OCI-LY7 (cell line): ENCODE measurements at regions not wholly inside any gene's neighbourhood (a gene's known extent, or its start where the extent isn't known, plus 50 kb on each side); places are given as distances from the start of the nearest gene placed in this dataset.

ENCODE experiments used
- BruUV-seq: library from RNA; stranded (reverse); fragments of 400-500 nt; replicated peaks from 2 replicates; lab custom pipeline; 2021; lab: Mats Ljungman, UMichigan
- CTCF ChIA-PET: fragments of 300-600 bp; sonication (Branson Sonifier 250); formaldehyde crosslinking; loops from one replicate; lab custom pipeline; 2022; ENCODE audit warnings: antibody characterized with exemption; ENCODE audit not compliant: unreplicated experiment; lab: Charles Lee
- POLR2A ChIA-PET: fragments of 300-600 bp; sonication (Branson Sonifier 250); formaldehyde crosslinking; loops from one replicate; lab custom pipeline; 2022; ENCODE audit warnings: antibody characterized with exemption; lab: Charles Lee
- DNase-seq: peaks from one replicate; pipeline ENCODE4 v3.0.0-alpha.2; 2015; ENCODE audit warnings: low spot score
- H2AFZ ChIP-seq: fragments of 200-600 bp; sonication (generic), shearing (Covaris generic); 2 replicates; pipeline ENCODE4 v1.6.1; 2014; ENCODE audit warnings: mild to moderate bottlenecking, antibody characterized with exemption, low read length, moderate library complexity
- H3K27ac ChIP-seq: fragments of 200-600 bp; sonication (generic); 2 replicates; pipeline ENCODE4 v1.5.1; 2014; ENCODE audit warnings: mixed run types, low read depth, mild to moderate bottlenecking, moderate library complexity, low read length, inconsistent platforms; ENCODE audit not compliant: poor library complexity, severe bottlenecking
- H3K36me3 ChIP-seq: fragments of 200-600 bp; sonication (generic); 2 replicates; pipeline ENCODE4 v1.6.1; 2014; ENCODE audit warnings: mild to moderate bottlenecking, antibody characterized with exemption, low read length, moderate library complexity, mixed read lengths; ENCODE audit not compliant: insufficient read depth
- H3K4me1 ChIP-seq: fragments of 200-600 bp; sonication (generic); 2 replicates; pipeline ENCODE4 v1.5.1; 2014; ENCODE audit warnings: mild to moderate bottlenecking, low read length; ENCODE audit not compliant: insufficient read depth, poor library complexity, severe bottlenecking
- H3K4me2 ChIP-seq: fragments of 200-600 bp; sonication (generic); 2 replicates; pipeline ENCODE4 v1.6.1; 2014; ENCODE audit warnings: mild to moderate bottlenecking, low read length
- H3K4me3 ChIP-seq: fragments of 200-600 bp; sonication (generic); 2 replicates; pipeline ENCODE4 v1.5.1; 2014; ENCODE audit warnings: mild to moderate bottlenecking, low read depth, low read length; ENCODE audit not compliant: poor library complexity, severe bottlenecking
- H3K79me2 ChIP-seq: fragments of 200-600 bp; sonication (generic); 2 replicates; pipeline ENCODE4 v1.6.1; 2016; ENCODE audit warnings: low read depth, mild to moderate bottlenecking, low read length, moderate library complexity, mixed read lengths; ENCODE audit not compliant: insufficient read depth
- H3K9me2 ChIP-seq: fragments of 200-600 bp; sonication (generic); 2 replicates; pipeline ENCODE4 v1.6.1; 2016; ENCODE audit warnings: mild to moderate bottlenecking, low read length, mixed read lengths; ENCODE audit not compliant: insufficient read depth
- H3K9me3 ChIP-seq: fragments of 200-600 bp; sonication (generic); 2 replicates; pipeline ENCODE4 v1.6.1; 2014; ENCODE audit warnings: mild to moderate bottlenecking, mixed run types, low read length, mixed read lengths
- H4K20me1 ChIP-seq: fragments of 200-600 bp; sonication (generic); 2 replicates; pipeline ENCODE4 v1.6.1; 2014; ENCODE audit warnings: mild to moderate bottlenecking, antibody characterized with exemption, low read length, moderate library complexity, mixed read lengths; ENCODE audit not compliant: insufficient read depth
- CTCF ChIP-seq: fragments of 200-600 bp; sonication (generic); conservative IDR thresholded peaks from 2 replicates; pipeline ENCODE4 v1.5.1; 2014; ENCODE audit warnings: mild to moderate bottlenecking, antibody characterized with exemption, low read length, moderate library complexity, mixed read lengths
- EZH2phosphoT487 ChIP-seq: fragments of 200-600 bp; sonication (generic); IDR thresholded peaks from 2 replicates; pipeline ENCODE4 v1.6.1; 2018; ENCODE audit warnings: low read depth, borderline replicate concordance, mild to moderate bottlenecking, mixed run types, antibody characterized with exemption, low read length, moderate library complexity, mixed read lengths
- intact Hi-C: fragments of 100-400 bp; cut with micrococcal nuclease; formaldehyde crosslinking; loops from one replicate; pipeline ENCODE4 v1.10.0; 2022; ENCODE audit not compliant: unreplicated experiment

- CTCF ChIA-PET = no interaction called here
Measured at GRCh38 chr16:49910541-49911071, 54.7 kb upstream of the ZNF423 start.

GRCh38 chr16:49911430-49911829 lies 55.5 kb upstream of the ZNF423 start:
- H3K36me3 ChIP-seq = no peaks in the 10 kb centered on the region
- H3K9me2 ChIP-seq = no peaks in the 10 kb centered on the region
- DNase-seq = no peak
- no peaks in the 10 kb centered on the region for H3K4me1 ChIP-seq
- H3K4me2 ChIP-seq = no peak overlapping the region
- H3K4me3 ChIP-seq = no peak overlapping the region
- POLR2A ChIA-PET = no interaction called here
- no peak overlapping the region for H2AFZ ChIP-seq
- H3K79me2 ChIP-seq = no peaks in the 10 kb centered on the region
- intact Hi-C loops = no loop called here
- no peak overlapping the region for H3K27ac ChIP-seq
- BruUV-seq = no TSS peak
- H4K20me1 ChIP-seq = no peaks in the 10 kb centered on the region
- TF ChIP-seq EZH2phosphoT487 = no peak
- H3K9me3 ChIP-seq = no peaks in the 10 kb centered on the region
- CTCF ChIA-PET = no interaction called here

More at GRCh38 chr16:49910541-49911071, 54.7 kb upstream of the ZNF423 start:
- no peak overlapping the region for H3K4me2 ChIP-seq
- POLR2A ChIA-PET = no interaction called here
- no TSS peak for BruUV-seq
- no peaks in the 10 kb centered on the region for H3K79me2 ChIP-seq
- H4K20me1 ChIP-seq = no peaks in the 10 kb centered on the region
- no peak overlapping the region for H2AFZ ChIP-seq
- H3K36me3 ChIP-seq = no peaks in the 10 kb centered on the region
- H3K4me3 ChIP-seq = no peak overlapping the region
- H3K9me3 ChIP-seq = no peaks in the 10 kb centered on the region
- H3K4me1 ChIP-seq = no peaks in the 10 kb centered on the region
- no peak for TF ChIP-seq EZH2phosphoT487
- no peak for TF ChIP-seq CTCF
- DNase-seq = no peak
- no peaks in the 10 kb centered on the region for H3K9me2 ChIP-seq
- no peak overlapping the region for H3K27ac ChIP-seq
- intact Hi-C loops = no loop called here

- H3K9me3 ChIP-seq = no peaks in the 10 kb centered on the region
- H2AFZ ChIP-seq = no peak overlapping the region
- no peaks in the 10 kb centered on the region for H3K79me2 ChIP-seq
- H3K4me2 ChIP-seq = no peak overlapping the region
- DNase-seq = no peak
- POLR2A ChIA-PET = interaction anchor here (0.7 kb wide), 1 partner anchor 74 kb away, joined by 3 read pairs; no protein-coding TSS in a partner anchor
- H3K36me3 ChIP-seq = no peaks in the 10 kb centered on the region
- BruUV-seq = no TSS peak
- H3K27ac ChIP-seq = no peak overlapping the region
- no peak for TF ChIP-seq EZH2phosphoT487
- TF ChIP-seq CTCF = no peak
- no peaks in the 10 kb centered on the region for H3K9me2 ChIP-seq
- no peaks in the 10 kb centered on the region for H3K4me1 ChIP-seq
- H4K20me1 ChIP-seq = no peaks in the 10 kb centered on the region
- H3K4me3 ChIP-seq = no peak overlapping the region
- CTCF ChIA-PET = no interaction called here
- intact Hi-C loops = no loop called here
Measured at GRCh38 chr16:49912721-49913120, 56.8 kb upstream of the ZNF423 start.
